ENCODE measurements at regions not wholly inside any gene's neighbourhood (a gene's known extent, or its start where the extent isn't known, plus 50 kb on each side); places are given as distances from the start of the nearest gene placed in this dataset.

DNA sequence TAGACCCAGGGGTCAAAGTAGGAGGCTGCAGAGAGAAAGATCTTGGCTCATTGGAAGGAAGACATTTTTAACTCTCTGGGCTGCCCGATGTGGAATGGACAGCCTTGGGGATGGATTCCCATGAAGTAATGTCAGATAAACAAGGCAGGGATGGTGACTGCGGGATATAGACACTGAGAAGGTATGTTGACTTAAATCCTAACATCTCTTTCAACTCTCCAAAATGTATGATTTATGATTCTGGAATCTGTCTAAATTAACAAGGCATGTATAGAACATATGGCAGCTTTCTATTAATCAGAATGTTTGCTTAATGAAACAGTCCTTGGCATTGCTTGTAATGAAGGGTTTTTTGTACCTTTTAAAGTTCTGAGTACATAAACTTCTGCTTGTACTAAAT, 56.1 kb upstream of the VSTM5 start:
- ATAC-seq (ENCODE audit: low read depth), result no peak
- ChIA-PET POLR2A (no interaction called here), CTCF (interaction anchor here (0.5 to 1.2 kb wide), 2 partner anchors 8 to 11 kb away, joined by 4 to 6 read pairs; no protein-coding TSS in a partner anchor)
- no peak overlapping the region for H2AFZ ChIP-seq (ENCODE audit: insufficient read depth, low read depth, low read length, poor library complexity, severe bottlenecking)
- no peak overlapping the region for H3K4me2 ChIP-seq (replicated peaks; ENCODE audit: low read depth, low read length, poor library complexity, severe bottlenecking)
- Mint-ChIP-seq H3K4me3 (no peak overlapping the region), H3K27me3 (peaks cover 8% of the 10 kb centered on the region), H3K27ac (no peak overlapping the region), H3K4me1 (no peaks in the 10 kb centered on the region), H3K9me3 (ENCODE audit: insufficient read depth) (no peaks in the 10 kb centered on the region)
- no peaks in the 10 kb centered on the region for H3K79me2 ChIP-seq (ENCODE audit: control insufficient read depth, insufficient read depth, low read length)
- no peaks in the 10 kb centered on the region for H4K20me1 ChIP-seq (ENCODE audit: control insufficient read depth, insufficient read depth, low read length, poor library complexity, severe bottlenecking)
- intact Hi-C loops (cut with micrococcal nuclease), result no loop called here
- H3K4me1 ChIP-seq (ENCODE audit: control insufficient read depth in 2 of 2, insufficient read depth in 2 of 2, low read length in 2 of 2), result no peaks in the 10 kb centered on the region
- TF ChIP-seq, protein P1, sequence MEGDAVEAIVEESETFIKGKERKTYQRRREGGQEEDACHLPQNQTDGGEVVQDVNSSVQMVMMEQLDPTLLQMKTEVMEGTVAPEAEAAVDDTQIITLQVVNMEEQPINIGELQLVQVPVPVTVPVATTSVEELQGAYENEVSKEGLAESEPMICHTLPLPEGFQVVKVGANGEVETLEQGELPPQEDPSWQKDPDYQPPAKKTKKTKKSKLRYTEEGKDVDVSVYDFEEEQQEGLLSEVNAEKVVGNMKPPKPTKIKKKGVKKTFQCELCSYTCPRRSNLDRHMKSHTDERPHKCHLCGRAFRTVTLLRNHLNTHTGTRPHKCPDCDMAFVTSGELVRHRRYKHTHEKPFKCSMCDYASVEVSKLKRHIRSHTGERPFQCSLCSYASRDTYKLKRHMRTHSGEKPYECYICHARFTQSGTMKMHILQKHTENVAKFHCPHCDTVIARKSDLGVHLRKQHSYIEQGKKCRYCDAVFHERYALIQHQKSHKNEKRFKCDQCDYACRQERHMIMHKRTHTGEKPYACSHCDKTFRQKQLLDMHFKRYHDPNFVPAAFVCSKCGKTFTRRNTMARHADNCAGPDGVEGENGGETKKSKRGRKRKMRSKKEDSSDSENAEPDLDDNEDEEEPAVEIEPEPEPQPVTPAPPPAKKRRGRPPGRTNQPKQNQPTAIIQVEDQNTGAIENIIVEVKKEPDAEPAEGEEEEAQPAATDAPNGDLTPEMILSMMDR (IDR thresholded peaks at IDR 0.05), result no peak
- no peak for TF ChIP-seq EZH2 (IDR thresholded peaks at IDR 0.05; ENCODE audit: borderline replicate concordance, insufficient read depth, low read depth, low read length, poor library complexity, severe bottlenecking)
- H3K27me3 ChIP-seq (replicated peaks in 1 of 4; ENCODE audit: control extremely low read depth in 1 of 4, control insufficient read depth in 3 of 4, insufficient read depth in 4 of 4, low read length in 3 of 4), result peaks cover 0 to 3% (median 0%) of the 10 kb centered on the region in 4 experiments
- no peaks in the 10 kb centered on the region for H3K36me3 ChIP-seq (replicated peaks in 1 of 2; ENCODE audit: control extremely low read depth in 1 of 2, control insufficient read depth in 1 of 2, extremely low read depth in 1 of 2, insufficient read depth in 2 of 2, low read length in 1 of 2)
- H3K9me3 ChIP-seq (ENCODE audit: control extremely low read depth in 1 of 3, control insufficient read depth in 2 of 3, insufficient read depth in 1 of 3, low read length in 2 of 3), result no peaks in the 10 kb centered on the region
- no peak overlapping the region for H3K9ac ChIP-seq (ENCODE audit: low read length)
- DNase-seq, result no peak
- H3K4me3 ChIP-seq (ENCODE audit: control extremely low read depth in 1 of 5, extremely low read depth in 1 of 5, insufficient read depth in 1 of 5, low read depth in 2 of 5, low read length in 4 of 5), result no peak overlapping the region
- H3K27ac ChIP-seq (ENCODE audit: low read length in 2 of 2), result no peak overlapping the region
- no CpG with 5 or more reads among the region's 2 CpGs for WGBS (ENCODE audit: insufficient coverage)

DNA sequence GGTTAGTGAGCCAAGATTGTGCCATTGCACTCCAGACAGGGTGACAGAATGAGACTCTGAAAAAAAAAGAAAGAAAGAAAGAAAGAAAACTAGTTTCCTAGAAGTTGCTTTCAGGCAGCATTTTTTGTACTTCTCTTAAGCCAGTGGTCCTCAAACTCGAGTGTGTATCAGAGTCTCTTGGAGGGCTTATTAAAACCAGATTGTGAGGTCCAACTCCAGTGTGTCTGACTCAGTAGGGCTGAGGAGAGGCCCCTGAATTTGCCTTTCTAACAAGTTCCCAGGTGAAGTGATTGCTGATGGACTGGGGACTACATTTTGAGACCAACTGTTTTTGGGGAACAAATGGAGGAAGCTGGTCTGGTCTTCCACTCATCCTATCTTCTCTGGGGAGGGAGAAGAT, 57.5 kb upstream of the VSTM5 start:
- DNase-seq (no peak), ATAC-seq (ENCODE audit: low read depth) (no peak)
- Mint-ChIP-seq H3K27me3 (peaks cover 5% of the 10 kb centered on the region), H3K27ac (no peak overlapping the region), H3K4me1 (no peaks in the 10 kb centered on the region), H3K4me3 (no peak overlapping the region), H3K9me3 (ENCODE audit: insufficient read depth) (no peaks in the 10 kb centered on the region)
- Histone ChIP-seq H3K4me1 (ENCODE audit: control insufficient read depth in 2 of 2, insufficient read depth in 2 of 2, low read length in 2 of 2) (no peaks in the 10 kb centered on the region), H3K4me2 (replicated peaks; ENCODE audit: low read depth, low read length, poor library complexity, severe bottlenecking) (no peak overlapping the region), H3K9me3 (ENCODE audit: control extremely low read depth in 1 of 3, control insufficient read depth in 2 of 3, insufficient read depth in 1 of 3, low read length in 2 of 3) (no peaks in the 10 kb centered on the region), H3K9ac (ENCODE audit: low read length) (no peak overlapping the region), H2AFZ (ENCODE audit: insufficient read depth, low read depth, low read length, poor library complexity, severe bottlenecking) (no peak overlapping the region), H3K36me3 (replicated peaks in 1 of 2; ENCODE audit: control extremely low read depth in 1 of 2, control insufficient read depth in 1 of 2, extremely low read depth in 1 of 2, insufficient read depth in 2 of 2, low read length in 1 of 2) (no peaks in the 10 kb centered on the region), H3K27me3 (replicated peaks in 1 of 4; ENCODE audit: control extremely low read depth in 1 of 4, control insufficient read depth in 3 of 4, insufficient read depth in 4 of 4, low read length in 3 of 4) (peaks cover 0 to 3% (median 0%) of the 10 kb centered on the region in 4 experiments), H3K4me3 (ENCODE audit: control extremely low read depth in 1 of 5, extremely low read depth in 1 of 5, insufficient read depth in 1 of 5, low read depth in 2 of 5, low read length in 4 of 5) (no peak overlapping the region), H3K79me2 (ENCODE audit: control insufficient read depth, insufficient read depth, low read length) (no peaks in the 10 kb centered on the region), H3K27ac (ENCODE audit: low read length in 2 of 2) (no peak overlapping the region), H4K20me1 (ENCODE audit: control insufficient read depth, insufficient read depth, low read length, poor library complexity, severe bottlenecking) (no peaks in the 10 kb centered on the region)
- ChIA-PET CTCF (no interaction called here), POLR2A (no interaction called here)
- intact Hi-C loops (cut with micrococcal nuclease), result no loop called here
- TF ChIP-seq EZH2 (IDR thresholded peaks at IDR 0.05; ENCODE audit: borderline replicate concordance, insufficient read depth, low read depth, low read length, poor library complexity, severe bottlenecking), result no peak
- TF ChIP-seq, protein P1 (IDR thresholded peaks at IDR 0.05), result no peak
- WGBS (ENCODE audit: insufficient coverage), result 57% methylated on average over 1 of the region's 1 CpG

Data from B cell (primary cell).